ENCODE measurements at regions not wholly inside any gene's neighbourhood (a gene's known extent, or its start where the extent isn't known, plus 50 kb on each side); places are given as distances from the start of the nearest gene placed in this dataset.
"Not testable (repeated sequence)": the region's sequence is repeated elsewhere in the genome, so short reads cannot be mapped to it uniquely, and the experiment has no call there.

- H3K4me3 ChIP-seq, result no peak overlapping the region
- no peak overlapping the region for H3K27ac ChIP-seq (replicated peaks in 1 of 4)
Observed at GRCh38 chr3:81336470-81336869, 425.0 kb downstream of the GBE1 start.

GRCh38 chr3:81329835-81330234 is 431.6 kb downstream of the GBE1 start:
- H3K9me3 ChIP-seq; H3K36me3 ChIP-seq; intact Hi-C loops (cut with DNase I); H3K4me3 ChIP-seq; H3K27ac ChIP-seq (replicated peaks in 1 of 4); DNase-seq (ENCODE audit: extremely low spot score); H3K4me1 ChIP-seq; H3K27me3 ChIP-seq: not testable (repeated sequence)
- 94% methylated on average over 7 of the region's 7 CpGs for WGBS

More at GRCh38 chr3:81336470-81336869, 425.0 kb downstream of the GBE1 start:
- Histone ChIP-seq H3K9me3 (no peaks in the 10 kb centered on the region), H3K27me3 (no peaks in the 10 kb centered on the region), H3K4me1 (no peaks in the 10 kb centered on the region), H3K36me3 (no peaks in the 10 kb centered on the region)
- 89% methylated on average over 4 of the region's 4 CpGs for WGBS
- intact Hi-C loops (cut with DNase I), result no loop called here
- TF ChIP-seq POLR2AphosphoS5 (IDR thresholded peaks at IDR 0.05) (no peak), EP300 (IDR thresholded peaks at IDR 0.05) (no peak), CTCF (IDR thresholded peaks at IDR 0.05) (no peak), POLR2A (IDR thresholded peaks at IDR 0.05; ENCODE audit: low read depth) (no peak)
- no peak for DNase-seq (ENCODE audit: extremely low spot score)

- intact Hi-C loops (cut with DNase I), result no loop called here
- Histone ChIP-seq H3K27ac (replicated peaks in 1 of 4) (no peak overlapping the region), H3K4me3 (no peak overlapping the region), H3K9me3 (no peaks in the 10 kb centered on the region), H3K4me1 (no peaks in the 10 kb centered on the region), H3K36me3 (no peaks in the 10 kb centered on the region), H3K27me3 (no peaks in the 10 kb centered on the region)
- DNase-seq (ENCODE audit: extremely low spot score), result no peak
- WGBS, result 89% methylated on average over 8 of the region's 8 CpGs
- TF ChIP-seq POLR2AphosphoS5 (IDR thresholded peaks at IDR 0.05) (no peak), CTCF (IDR thresholded peaks at IDR 0.05) (no peak), POLR2A (IDR thresholded peaks at IDR 0.05; ENCODE audit: low read depth) (no peak), EP300 (IDR thresholded peaks at IDR 0.05) (no peak)
Observed at GRCh38 chr3:81326245-81326644, 435.2 kb downstream of the GBE1 start.

GRCh38 chr3:81320862-81321261 is 440.6 kb downstream of the GBE1 start:
- no peaks in the 10 kb centered on the region for H3K9me3 ChIP-seq

GRCh38 chr3:81315030-81315429 is 446.4 kb downstream of the GBE1 start:
- Histone ChIP-seq H3K27ac (replicated peaks in 1 of 4) (no peak overlapping the region), H3K9me3 (no peaks in the 10 kb centered on the region), H3K4me3 (no peak overlapping the region), H3K27me3 (no peaks in the 10 kb centered on the region), H3K4me1 (no peaks in the 10 kb centered on the region), H3K36me3 (no peaks in the 10 kb centered on the region)
- no peak for DNase-seq (ENCODE audit: extremely low spot score)
- intact Hi-C loops (cut with DNase I), result no loop called here
- TF ChIP-seq POLR2AphosphoS5 (IDR thresholded peaks at IDR 0.05) (no peak), CTCF (IDR thresholded peaks at IDR 0.05) (no peak)

More at GRCh38 chr3:81320862-81321261, 440.6 kb downstream of the GBE1 start:
- intact Hi-C loops (cut with DNase I), result no loop called here
- no peak for DNase-seq (ENCODE audit: extremely low spot score)
- no peak overlapping the region for H3K27ac ChIP-seq (replicated peaks in 1 of 4)
- H3K27me3 ChIP-seq, result no peaks in the 10 kb centered on the region
- no peak overlapping the region for H3K4me3 ChIP-seq
- no peaks in the 10 kb centered on the region for H3K36me3 ChIP-seq
- TF ChIP-seq EP300 (IDR thresholded peaks at IDR 0.05), result no peak
- TF ChIP-seq POLR2A (IDR thresholded peaks at IDR 0.05; ENCODE audit: low read depth), result no peak
- no peaks in the 10 kb centered on the region for H3K4me1 ChIP-seq

- intact Hi-C loops (cut with DNase I), result no loop called here
Observed at GRCh38 chr3:81311321-81311720, 450.1 kb downstream of the GBE1 start.

More at GRCh38 chr3:81311321-81311720, 450.1 kb downstream of the GBE1 start:
- H3K27ac ChIP-seq (replicated peaks in 1 of 4), result no peak overlapping the region
- H3K4me1 ChIP-seq, result no peaks in the 10 kb centered on the region
- H3K4me3 ChIP-seq, result no peak overlapping the region
- no peaks in the 10 kb centered on the region for H3K9me3 ChIP-seq
- H3K27me3 ChIP-seq, result no peaks in the 10 kb centered on the region
- no peak for TF ChIP-seq CTCF (IDR thresholded peaks at IDR 0.05)
- no peak for TF ChIP-seq POLR2AphosphoS5 (IDR thresholded peaks at IDR 0.05)
- TF ChIP-seq EP300 (IDR thresholded peaks at IDR 0.05), result no peak
- no peak for TF ChIP-seq POLR2A (IDR thresholded peaks at IDR 0.05; ENCODE audit: low read depth)
- H3K36me3 ChIP-seq, result no peaks in the 10 kb centered on the region
- DNase-seq (ENCODE audit: extremely low spot score), result no peak

Measured in esophagus muscularis mucosa (tissue), 4 donors.